T-helper 2 cell (primary cell): ENCODE measurements at regions not wholly inside any gene's neighbourhood (a gene's known extent, or its start where the extent isn't known, plus 50 kb on each side); places are given as distances from the start of the nearest gene placed in this dataset.
A peak's percentile ranks its signal among the peaks of the same experiment; 100 is the strongest.

Source experiments
- DNase-seq, 5 experiments: peaks; one replicate each; pipeline versions ENCODE4 v3.0.0 to v3.0.0-alpha.2; 2012 to 2022

GRCh38 chr5:63726496-63726895 lies 235.7 kb downstream of the HTR1A start:
- DNase-seq = peak in 1 of 5 experiments; percentile 5

- DNase-seq = no peak
Observed at GRCh38 chr5:63719147-63719546, 243.1 kb downstream of the HTR1A start.

GRCh38 chr5:63700241-63700640 lies 262.0 kb downstream of the HTR1A start:
- DNase-seq = no peak

- no peak for DNase-seq
Observed at GRCh38 chr5:63697811-63698210, 264.4 kb downstream of the HTR1A start.

- no peak for DNase-seq
Observed at GRCh38 chr5:63690546-63690945, 271.7 kb downstream of the HTR1A start.

GRCh38 chr5:63687854-63688516 lies 274.3 kb downstream of the HTR1A start:
- DNase-seq = no peak

GRCh38 chr5:63686938-63687337 lies 275.3 kb downstream of the HTR1A start:
- DNase-seq = no peak

- DNase-seq = no peak
Observed at GRCh38 chr5:63686181-63686580, 276.1 kb downstream of the HTR1A start.

GRCh38 chr5:63685454-63685853 lies 276.8 kb downstream of the HTR1A start:
- no peak for DNase-seq

GRCh38 chr5:63674881-63675280 lies 287.4 kb downstream of the HTR1A start:
- DNase-seq = no peak

GRCh38 chr5:63655043-63655442 lies 307.2 kb downstream of the HTR1A start:
- no peak for DNase-seq

- DNase-seq = no peak
Observed at GRCh38 chr5:63650581-63650980, 311.7 kb downstream of the HTR1A start.

- DNase-seq = no peak
Observed at GRCh38 chr5:63648376-63648775, 313.9 kb downstream of the HTR1A start.

GRCh38 chr5:63629951-63630630 lies 332.2 kb downstream of the HTR1A start:
- DNase-seq = no peak

- DNase-seq = no peak
Observed at GRCh38 chr5:63613442-63613841, 348.8 kb downstream of the HTR1A start.

- no peak for DNase-seq
Observed at GRCh38 chr5:63603996-63604395, 358.2 kb downstream of the HTR1A start.

- DNase-seq = no peak
Observed at GRCh38 chr5:63602971-63603370, 359.3 kb downstream of the HTR1A start.

- no peak for DNase-seq
Observed at GRCh38 chr5:63596254-63596653, 366.0 kb downstream of the HTR1A start.

GRCh38 chr5:63573380-63573779 lies 388.9 kb downstream of the HTR1A start:
- DNase-seq = no peak

GRCh38 chr5:63572740-63573139 lies 389.5 kb downstream of the HTR1A start:
- DNase-seq = no peak

- no peak for DNase-seq
Observed at GRCh38 chr5:63570752-63571151, 391.5 kb downstream of the HTR1A start.

GRCh38 chr5:63564789-63565188 lies 397.5 kb downstream of the HTR1A start:
- DNase-seq = no peak

- no peak for DNase-seq
Observed at GRCh38 chr5:63563008-63563917, 399.0 kb downstream of the HTR1A start.

- DNase-seq = no peak
Observed at GRCh38 chr5:63555874-63556273, 406.4 kb downstream of the HTR1A start.
